Left renal cortex interstitium (tissue), 4 donors: ENCODE measurements at regions not wholly inside any gene's neighbourhood (a gene's known extent, or its start where the extent isn't known, plus 50 kb on each side); places are given as distances from the start of the nearest gene placed in this dataset.
A peak's percentile ranks its signal among the peaks of the same experiment; 100 is the strongest.

Experiments used
- DNase-seq, 4 donors: peaks; one replicate each; pipeline ENCODE4 v3.0.0-alpha.2; 2013; ENCODE audit warnings: low read depth in 4 of 4, low spot score in 2 of 4, missing footprints in 1 of 4

- no peak for DNase-seq
These were observed 162.3 kb upstream of the CCDC68 start for GRCh38 chr18:55121397-55122170.

- DNase-seq = no peak
These were observed 161.6 kb upstream of the CCDC68 start for GRCh38 chr18:55120896-55121295.

DNA sequence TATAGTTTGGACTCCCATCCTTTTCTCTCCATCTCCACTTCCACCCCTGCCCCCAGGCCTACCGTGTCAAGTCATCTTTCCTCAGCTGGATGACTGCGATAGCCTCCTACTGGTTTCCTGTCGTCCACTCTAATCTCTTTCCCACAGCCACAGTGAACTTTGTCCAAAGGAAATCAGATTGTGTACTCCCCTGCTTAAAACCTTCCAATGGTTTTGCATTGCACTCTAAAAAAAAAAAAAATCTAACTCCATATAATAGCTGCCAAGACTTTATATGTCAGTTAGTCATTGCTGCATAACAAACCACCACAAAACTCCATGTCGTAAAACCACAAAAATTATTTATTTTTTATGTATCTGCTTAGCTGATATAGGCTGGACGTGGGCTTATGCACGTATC lies 160.2 kb upstream of the CCDC68 start:
- DNase-seq = no peak

- DNase-seq = no peak
These were observed 159.8 kb upstream of the CCDC68 start for GRCh38 chr18:55119016-55119415.

DNA sequence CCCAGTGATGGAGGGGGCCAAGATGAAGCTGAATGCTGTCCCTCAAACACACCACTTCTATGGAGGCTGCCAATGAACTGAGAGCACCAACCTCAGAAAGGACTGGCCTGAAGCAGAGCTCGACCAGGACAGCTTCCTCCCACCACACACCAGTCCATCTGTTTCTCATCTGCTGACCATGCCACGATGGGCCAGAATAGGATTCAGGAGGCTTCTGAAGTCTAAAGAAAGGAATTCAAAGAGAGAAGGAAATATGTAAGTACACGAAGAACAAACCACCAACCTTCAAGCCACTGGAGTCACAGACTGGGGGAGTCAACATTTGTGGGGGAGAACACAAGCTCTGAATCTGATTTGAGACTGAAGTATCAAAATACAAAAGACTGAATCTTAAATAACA lies 157.6 kb upstream of the CCDC68 start:
- no peak for DNase-seq

- no peak for DNase-seq
These were observed 156.3 kb upstream of the CCDC68 start for GRCh38 chr18:55115606-55116005.

DNA sequence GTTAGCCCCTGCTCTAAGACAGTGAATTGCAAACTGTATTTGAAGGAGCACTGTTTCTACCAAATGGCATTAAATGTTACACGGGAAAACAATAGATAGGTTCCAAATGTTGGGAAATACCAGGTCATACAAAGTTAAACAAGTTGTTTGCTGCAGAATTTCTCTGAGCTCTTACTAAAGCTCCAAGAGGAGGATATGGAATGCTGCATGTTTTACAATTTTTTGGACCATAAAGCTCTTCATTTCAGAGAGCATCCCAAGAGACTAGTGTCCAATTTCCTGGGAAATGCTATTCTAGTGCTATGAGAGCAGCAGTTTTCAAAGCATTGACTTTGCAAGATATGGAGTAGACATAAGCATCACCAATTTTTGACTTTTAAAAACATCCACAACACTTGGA lies 155.6 kb upstream of the CCDC68 start:
- DNase-seq = no peak

DNA sequence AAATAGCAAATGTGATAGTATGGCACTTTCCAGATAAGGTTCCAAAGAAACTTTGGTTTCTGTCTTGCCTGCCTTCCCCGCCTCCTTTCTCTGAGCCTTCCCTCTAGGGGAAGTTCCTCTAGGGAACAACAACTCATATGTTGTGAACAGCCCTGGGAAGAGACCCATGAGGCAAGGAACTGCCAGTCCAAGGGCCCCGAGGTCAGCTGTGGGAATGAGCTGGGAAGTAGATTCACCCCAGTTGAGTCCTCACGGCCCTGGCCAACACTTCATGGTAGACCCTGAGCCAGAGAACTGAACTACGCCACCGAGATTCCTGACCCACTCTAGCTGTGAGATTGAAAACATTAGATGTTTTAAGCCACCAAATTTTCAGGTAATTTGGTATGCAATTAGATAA lies 154.5 kb upstream of the CCDC68 start:
- DNase-seq = no peak

DNA sequence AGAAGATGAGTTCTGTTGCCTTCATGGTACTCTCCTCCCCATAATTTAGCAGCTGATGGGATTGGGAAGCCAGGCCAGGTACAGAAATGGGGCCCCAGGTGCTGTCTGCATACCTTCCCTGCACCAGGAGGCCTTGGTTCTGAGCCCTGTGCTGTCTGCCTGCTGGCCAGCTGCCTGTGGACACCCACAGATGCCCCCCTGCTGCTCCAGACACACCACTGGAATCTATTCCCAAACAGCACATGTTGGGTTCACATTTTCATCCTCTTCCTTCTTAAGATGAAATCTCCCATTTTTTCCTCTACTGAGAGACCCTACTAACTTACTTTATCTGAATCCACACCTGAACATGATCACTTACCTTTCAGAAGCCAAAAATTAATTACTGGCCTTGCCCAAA lies 152.0 kb upstream of the CCDC68 start:
- DNase-seq = no peak

GRCh38 chr18:55110436-55110835 lies 151.2 kb upstream of the CCDC68 start:
- no peak for DNase-seq

DNA sequence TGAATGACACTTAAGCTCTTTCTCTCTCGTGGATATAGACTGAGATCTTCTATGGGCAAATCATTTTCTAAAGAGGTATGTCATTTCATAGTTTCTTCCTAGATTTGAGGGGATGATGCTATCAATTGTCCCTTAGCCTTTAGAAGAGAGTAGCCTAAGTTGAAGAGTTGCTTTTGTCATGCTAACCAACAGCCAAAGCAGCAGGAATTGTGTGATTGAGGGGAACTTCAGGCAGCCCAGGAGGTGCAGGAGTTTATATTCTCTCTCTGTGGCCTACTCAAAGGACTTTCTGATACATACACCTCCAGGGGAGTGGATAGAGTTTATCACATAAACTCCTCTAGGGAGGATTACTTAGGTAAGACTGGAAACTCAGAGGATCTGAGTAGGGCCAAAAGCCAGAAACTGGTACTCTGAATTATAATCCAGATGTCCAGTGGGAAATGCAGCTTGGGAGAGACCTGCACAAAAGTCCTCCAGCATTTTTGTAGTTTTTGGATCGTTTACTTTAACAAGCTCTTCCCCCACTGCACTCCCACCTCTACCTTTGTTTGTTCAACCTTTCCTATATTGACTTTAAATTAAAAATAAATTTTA lies 150.7 kb upstream of the CCDC68 start:
- DNase-seq = no peak

DNA sequence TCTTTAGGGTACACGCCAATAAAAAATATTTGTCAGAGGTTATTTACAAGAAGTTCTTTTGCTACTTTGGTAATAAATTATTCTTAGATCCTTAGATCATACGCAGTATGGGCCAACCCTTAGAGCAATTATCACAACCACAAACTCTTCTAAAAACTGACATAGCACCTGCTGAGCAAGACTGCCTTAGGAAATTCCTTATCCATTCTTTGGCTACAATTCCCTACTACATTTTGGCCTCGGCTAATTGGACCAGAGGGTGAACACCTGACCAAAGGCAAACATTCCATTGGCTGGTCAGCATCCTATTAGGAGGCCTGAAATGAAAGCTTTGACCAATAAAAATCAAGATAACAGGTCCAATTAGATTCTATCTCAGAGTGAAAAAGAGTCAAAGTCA lies 147.6 kb upstream of the CCDC68 start:
- no peak for DNase-seq

DNA sequence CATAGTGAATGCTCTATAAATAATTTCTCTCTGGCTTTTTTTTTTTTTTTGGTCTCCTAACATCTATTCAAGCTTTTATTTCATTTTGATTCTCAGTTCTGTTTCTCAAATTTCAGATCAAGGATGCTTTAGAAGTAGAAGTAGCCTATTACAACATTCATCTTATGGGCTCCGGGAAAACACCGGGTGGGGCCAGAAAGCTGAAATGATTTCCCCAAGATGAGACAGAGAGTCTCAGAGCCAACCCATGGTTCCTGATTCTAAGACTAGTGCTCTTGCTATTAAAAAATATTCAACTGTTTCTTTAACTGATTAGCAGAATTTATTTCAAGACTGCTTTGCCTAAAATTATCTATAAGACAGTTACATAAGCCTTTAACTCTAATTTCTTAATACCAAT lies 147.2 kb upstream of the CCDC68 start:
- no peak for DNase-seq

GRCh38 chr18:55105873-55106272 lies 146.6 kb upstream of the CCDC68 start:
- no peak for DNase-seq

DNA sequence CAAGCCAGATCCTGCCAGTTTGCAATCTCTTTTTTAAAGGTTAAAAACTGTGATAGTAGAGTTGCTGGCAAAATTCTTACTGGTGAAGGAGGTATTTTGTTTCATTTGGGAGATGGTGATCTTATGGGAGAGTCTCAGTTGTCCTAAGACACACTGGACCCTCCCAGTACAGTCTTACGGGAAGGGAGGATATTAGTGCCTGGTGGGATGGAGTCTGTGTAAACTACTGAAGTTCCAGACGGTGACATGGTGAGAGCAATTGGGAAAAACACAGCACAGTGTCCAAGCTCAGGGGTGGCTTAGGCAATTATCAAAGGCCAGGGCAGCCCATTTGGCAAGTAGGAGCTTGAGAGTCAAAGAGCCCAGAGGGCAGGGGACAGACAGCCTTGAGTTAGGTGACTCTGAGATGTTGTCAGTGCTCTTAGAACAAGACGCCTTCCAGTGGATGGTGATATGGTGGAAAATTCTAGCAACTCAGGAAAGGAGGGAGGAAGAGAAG lies 143.7 kb upstream of the CCDC68 start:
- DNase-seq = no peak

GRCh38 chr18:55102501-55102900 lies 143.2 kb upstream of the CCDC68 start:
- no peak for DNase-seq

GRCh38 chr18:55101458-55101824 lies 142.2 kb upstream of the CCDC68 start:
- no peak for DNase-seq

DNA sequence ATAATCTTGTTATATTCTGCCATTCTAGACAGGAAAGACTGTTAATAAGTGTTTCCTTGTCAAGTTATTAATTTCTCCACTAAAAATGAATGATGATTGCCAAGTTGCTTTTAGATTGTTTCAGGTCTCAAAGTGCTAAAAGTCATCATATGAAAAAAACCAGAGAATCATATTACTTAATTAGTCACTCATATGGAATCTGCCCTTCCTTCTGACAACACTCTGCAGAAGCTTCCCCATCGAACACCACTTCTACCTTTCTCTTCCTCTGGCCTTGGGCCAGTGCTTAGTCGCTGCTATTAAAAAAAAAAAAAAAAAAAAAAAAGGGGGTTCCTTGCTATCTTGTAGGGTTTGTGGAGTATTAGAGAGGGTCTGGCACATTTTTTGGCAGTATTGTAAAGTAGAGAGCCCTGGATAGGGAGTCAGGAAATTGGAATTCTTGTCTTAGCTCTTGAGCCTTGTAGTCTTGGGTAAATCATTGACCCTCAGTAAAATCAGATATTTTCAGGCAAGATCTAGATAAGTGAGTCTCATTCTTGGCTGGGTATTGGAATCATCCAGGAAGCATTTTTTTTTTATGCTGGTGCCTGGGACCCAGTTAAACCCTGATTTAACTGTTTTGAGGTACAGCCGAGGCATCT lies 141.7 kb upstream of the CCDC68 start:
- no peak for DNase-seq

DNA sequence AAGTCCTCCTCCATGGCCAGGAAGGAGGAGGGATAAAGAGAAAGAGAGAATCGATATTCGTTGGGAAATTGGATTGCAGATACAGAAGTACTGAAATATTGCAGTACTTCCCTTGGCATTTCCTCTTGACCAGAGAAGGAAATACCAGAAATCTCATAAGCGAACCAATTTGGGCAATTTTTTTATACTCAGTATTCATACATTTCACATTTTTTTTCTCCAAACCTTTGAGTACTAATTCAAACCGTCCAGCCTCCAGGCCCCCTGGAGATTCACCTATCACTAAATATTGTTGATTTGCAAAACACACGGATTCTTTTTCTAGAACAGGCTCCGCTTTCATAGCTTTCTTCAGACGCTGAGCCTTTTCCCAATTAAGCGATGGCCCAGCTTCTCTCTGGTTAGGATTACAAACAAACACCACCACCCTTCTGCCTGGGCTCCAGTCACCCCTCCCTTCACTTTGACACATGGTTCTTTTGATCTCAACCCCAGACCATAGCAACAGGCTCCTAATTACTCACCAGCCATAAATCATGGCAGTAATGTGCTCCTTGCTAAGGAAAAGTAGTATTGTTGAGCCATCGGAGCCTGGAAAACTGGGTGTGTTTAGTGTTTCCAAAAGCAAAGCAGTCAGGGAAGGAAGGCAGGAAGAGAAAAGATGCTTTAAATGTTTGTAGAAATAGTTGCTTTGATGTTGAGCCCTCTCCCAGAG lies 138.4 kb upstream of the CCDC68 start:
- DNase-seq = peak; percentile 61 to 81 (median 73)

DNA sequence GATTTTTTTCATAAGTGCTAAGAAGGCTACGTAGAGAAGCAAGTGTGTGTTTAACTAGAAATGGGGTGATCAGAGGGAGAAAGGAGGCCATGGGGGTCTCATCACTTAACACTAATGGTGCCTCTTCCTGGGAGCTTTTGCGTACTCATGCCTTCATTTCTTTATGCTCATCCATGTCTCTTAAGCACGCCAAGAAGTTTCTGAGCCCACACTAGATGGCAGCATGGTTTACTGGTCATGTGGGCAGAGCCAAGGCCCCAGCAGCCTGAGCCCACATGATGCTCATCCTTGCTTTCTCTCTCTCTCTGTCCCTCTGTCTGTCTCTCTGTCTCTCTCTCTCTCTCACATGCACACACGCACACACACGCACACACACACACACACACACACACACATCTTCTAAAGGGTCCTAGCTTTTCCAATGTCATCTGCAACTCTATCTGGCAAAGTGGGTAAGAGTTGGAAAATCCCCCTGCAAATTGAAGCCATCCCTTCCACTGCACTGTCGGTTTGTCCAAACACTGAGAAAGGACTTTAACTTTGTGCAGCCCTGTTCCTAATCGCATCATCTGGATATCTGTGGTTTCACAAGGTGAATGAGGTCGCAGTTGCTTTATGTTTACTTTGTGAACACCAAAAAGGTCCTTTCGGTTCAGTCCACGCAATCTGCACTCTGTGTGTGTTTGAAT lies 137.1 kb upstream of the CCDC68 start:
- DNase-seq = no peak

DNA sequence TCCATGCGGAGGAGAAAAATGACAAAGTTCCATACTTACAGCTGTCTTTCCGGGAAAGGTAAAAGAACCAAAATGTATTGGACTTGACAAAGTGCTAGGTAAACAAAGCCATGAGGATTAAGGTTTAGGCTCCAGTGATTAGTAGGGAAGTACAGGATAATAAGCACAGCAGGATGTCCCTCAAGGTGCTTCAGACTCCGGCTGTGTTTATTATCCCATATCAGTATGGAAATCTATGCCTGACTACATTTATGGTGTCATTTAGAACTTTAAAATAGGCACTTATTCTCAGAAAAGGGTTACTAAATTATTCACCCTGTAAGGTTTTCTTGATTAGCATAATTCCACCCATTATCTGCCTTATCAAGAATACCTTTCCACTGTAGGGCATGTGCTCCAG lies 136.3 kb upstream of the CCDC68 start:
- no peak for DNase-seq
